HG02798 (cell line): ENCODE measurements at regions not wholly inside any gene's neighbourhood (a gene's known extent, or its start where the extent isn't known, plus 50 kb on each side); places are given as distances from the start of the nearest gene placed in this dataset.

Experiments
- ATAC-seq: cut with Tn5 transposase; IDR thresholded peaks from one replicate; pipeline ENCODE4 v1.9.1; 2021; ENCODE audit warnings: mild to moderate bottlenecking; ENCODE audit not compliant: unreplicated experiment, poor library complexity

- ATAC-seq: no peak
Observed at GRCh38 chr2:47620770-47621437, 50.1 kb upstream of the KCNK12 start.
